GM12878 (cell line): ENCODE measurements at regions not wholly inside any gene's neighbourhood (a gene's known extent, or its start where the extent isn't known, plus 50 kb on each side); places are given as distances from the start of the nearest gene placed in this dataset.

Experiments used
- CBX3 ChIP-seq: fragments of 200-600 bp; sonication (generic); IDR thresholded peaks from 2 replicates; pipeline ENCODE4 v1.6.1; 2016; ENCODE audit warnings: low read depth, borderline replicate concordance
- CBX5 ChIP-seq: sonication (generic); IDR thresholded peaks from 2 replicates; pipeline ENCODE4 v1.6.1; 2016; ENCODE audit warnings: low read depth, moderate library complexity, mild to moderate bottlenecking, inconsistent platforms

GRCh38 chr4:11801466-11802446 lies 373.1 kb upstream of the HS3ST1 start:
- TF ChIP-seq CBX5 (no peak), CBX3 (no peak)
